ENCODE measurements at regions not wholly inside any gene's neighbourhood (a gene's known extent, or its start where the extent isn't known, plus 50 kb on each side); places are given as distances from the start of the nearest gene placed in this dataset.

DNA sequence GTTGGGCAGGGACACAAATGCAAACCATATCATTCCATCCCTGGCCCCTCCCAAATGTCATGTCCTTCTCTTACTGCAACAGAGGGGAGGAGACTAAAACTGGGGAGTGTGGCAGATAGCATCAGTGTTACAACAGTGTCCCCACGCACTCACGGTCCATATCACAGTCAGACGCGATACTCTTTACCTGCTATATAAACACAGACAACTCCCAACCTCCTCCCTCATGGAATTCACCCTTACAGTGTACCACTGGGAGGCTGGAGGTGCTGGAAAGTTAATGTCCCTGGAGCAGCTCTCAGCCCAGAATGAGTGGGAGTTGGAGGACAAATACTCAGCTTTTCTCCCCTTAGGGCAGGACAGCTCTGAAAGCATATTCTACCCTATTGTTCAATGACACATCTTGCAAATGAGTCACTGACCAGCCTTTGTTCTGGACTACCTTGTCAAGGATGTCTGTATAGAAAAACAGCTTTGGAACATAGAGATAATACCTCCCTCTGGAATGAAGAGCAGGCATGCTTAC lies 445.9 kb downstream of the SETD4 start:
- TF ChIP-seq, protein P1, sequence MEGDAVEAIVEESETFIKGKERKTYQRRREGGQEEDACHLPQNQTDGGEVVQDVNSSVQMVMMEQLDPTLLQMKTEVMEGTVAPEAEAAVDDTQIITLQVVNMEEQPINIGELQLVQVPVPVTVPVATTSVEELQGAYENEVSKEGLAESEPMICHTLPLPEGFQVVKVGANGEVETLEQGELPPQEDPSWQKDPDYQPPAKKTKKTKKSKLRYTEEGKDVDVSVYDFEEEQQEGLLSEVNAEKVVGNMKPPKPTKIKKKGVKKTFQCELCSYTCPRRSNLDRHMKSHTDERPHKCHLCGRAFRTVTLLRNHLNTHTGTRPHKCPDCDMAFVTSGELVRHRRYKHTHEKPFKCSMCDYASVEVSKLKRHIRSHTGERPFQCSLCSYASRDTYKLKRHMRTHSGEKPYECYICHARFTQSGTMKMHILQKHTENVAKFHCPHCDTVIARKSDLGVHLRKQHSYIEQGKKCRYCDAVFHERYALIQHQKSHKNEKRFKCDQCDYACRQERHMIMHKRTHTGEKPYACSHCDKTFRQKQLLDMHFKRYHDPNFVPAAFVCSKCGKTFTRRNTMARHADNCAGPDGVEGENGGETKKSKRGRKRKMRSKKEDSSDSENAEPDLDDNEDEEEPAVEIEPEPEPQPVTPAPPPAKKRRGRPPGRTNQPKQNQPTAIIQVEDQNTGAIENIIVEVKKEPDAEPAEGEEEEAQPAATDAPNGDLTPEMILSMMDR (IDR thresholded peaks at IDR 0.05; ENCODE audit: low read depth, low read length), result no peak
- no peak for TF ChIP-seq POLR2A (IDR thresholded peaks at IDR 0.05; ENCODE audit: extremely low read depth, insufficient read length)
- H3K4me3 ChIP-seq (ENCODE audit: low read depth, low read length), result no peak overlapping the region
- DNase-seq (ENCODE audit: low read depth), result peak; percentile 37

DNA sequence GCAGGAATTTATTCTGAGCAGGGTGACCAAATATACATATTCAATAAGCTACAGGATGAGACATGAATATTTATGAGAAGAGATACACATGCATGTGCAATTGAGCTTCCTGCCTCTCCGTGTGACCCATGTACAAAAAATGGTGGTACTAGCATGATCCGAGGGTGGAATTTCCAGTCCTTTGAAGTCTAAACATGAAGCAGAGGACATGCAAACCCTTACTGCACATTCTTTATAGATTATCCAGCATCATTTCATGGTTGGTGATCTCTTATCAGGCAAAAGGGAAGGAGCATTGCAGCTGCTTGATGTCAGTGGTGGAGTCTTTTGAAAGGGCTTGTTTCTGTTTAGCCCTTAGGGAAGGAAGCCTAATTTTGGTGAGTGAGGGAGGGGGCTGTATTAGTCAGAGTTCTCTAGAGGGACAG lies 448.6 kb downstream of the SETD4 start:
- TF ChIP-seq MYC (IDR thresholded peaks at IDR 0.05; ENCODE audit: low read depth, low read length) (no peak), POLR2A (IDR thresholded peaks at IDR 0.05; ENCODE audit: extremely low read depth, insufficient read length) (no peak)
- TF ChIP-seq, protein P2, sequence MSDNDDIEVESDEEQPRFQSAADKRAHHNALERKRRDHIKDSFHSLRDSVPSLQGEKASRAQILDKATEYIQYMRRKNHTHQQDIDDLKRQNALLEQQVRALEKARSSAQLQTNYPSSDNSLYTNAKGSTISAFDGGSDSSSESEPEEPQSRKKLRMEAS (IDR thresholded peaks at IDR 0.05; ENCODE audit: low read depth, low read length), result no peak
- TF ChIP-seq, protein P1 (IDR thresholded peaks at IDR 0.05; ENCODE audit: low read depth, low read length), result no peak
- no peak for DNase-seq (ENCODE audit: low read depth)
- no peak overlapping the region for H3K4me3 ChIP-seq (ENCODE audit: low read depth, low read length)

DNA sequence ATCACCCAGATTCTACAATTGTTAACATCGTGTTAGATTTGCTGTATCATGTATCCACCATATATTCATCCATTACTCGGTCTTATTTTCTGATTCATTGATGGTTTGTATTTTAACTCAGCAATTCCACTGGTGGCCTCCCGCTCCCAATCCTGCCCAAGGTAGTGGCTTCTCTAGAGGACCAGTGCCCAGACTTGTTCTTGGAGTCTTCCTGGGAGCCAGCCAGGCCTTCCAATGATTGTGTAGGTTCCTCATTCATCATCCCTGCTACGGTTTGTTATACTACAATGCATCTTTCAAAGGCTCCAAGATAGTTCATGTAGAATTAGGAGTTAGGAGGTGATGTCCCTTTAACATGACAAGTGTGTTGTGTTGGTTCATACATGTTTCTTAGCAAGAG lies 451.1 kb downstream of the SETD4 start:
- no peak for DNase-seq (ENCODE audit: low read depth)
- no peak overlapping the region for H3K4me3 ChIP-seq (ENCODE audit: low read depth, low read length)
- TF ChIP-seq POLR2A (IDR thresholded peaks at IDR 0.05; ENCODE audit: extremely low read depth, insufficient read length) (no peak), MYC (IDR thresholded peaks at IDR 0.05; ENCODE audit: low read depth, low read length) (no peak)
- TF ChIP-seq, protein P1 (IDR thresholded peaks at IDR 0.05; ENCODE audit: low read depth, low read length), result no peak
- TF ChIP-seq, protein P2 (IDR thresholded peaks at IDR 0.05; ENCODE audit: low read depth, low read length), result no peak

DNA sequence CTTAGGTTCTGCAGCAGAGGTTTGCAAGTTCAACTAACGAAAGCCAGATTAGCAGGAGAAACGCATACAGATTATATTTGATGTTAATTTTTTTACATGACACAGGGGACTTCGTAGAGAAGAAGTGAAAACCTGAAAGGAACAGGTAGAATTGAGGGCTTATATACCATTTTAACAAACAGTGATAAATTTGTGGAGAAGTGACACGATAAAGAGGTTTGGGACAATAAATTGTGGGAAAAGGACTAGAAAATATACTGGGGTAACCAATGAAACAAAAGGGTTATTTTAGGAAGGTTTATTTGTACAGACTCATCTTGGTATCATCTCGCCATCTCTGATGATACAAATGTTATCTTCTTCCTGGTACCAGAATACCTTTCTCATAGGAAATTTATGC lies 452.9 kb downstream of the SETD4 start:
- TF ChIP-seq POLR2A (IDR thresholded peaks at IDR 0.05; ENCODE audit: extremely low read depth, insufficient read length) (no peak), MYC (IDR thresholded peaks at IDR 0.05; ENCODE audit: low read depth, low read length) (no peak)
- TF ChIP-seq, protein P2 (IDR thresholded peaks at IDR 0.05; ENCODE audit: low read depth, low read length), result no peak
- TF ChIP-seq, protein P1 (IDR thresholded peaks at IDR 0.05; ENCODE audit: low read depth, low read length), result no peak
- DNase-seq (ENCODE audit: low read depth), result no peak
- H3K4me3 ChIP-seq (ENCODE audit: low read depth, low read length), result no peak overlapping the region

DNA sequence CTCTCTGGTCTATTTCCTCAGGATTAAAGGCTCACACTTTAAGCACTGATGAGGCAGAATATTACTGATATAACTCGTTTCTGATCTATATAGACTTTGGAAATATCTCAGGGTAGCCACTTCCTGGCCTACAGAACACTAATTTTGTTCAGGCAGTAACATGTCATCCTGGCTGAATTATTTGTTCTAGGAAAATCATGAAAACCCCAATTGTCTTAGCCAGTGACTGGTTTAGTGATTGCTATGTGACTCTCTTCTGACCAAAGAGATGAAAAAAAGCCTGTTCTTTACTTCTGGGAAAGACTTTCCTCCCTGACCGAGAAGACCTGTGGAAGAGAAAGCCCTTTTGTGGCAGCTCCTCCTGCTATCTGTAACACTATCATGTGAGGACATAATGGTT lies 453.7 kb downstream of the SETD4 start:
- no peak overlapping the region for H3K4me3 ChIP-seq (ENCODE audit: low read depth, low read length)
- TF ChIP-seq, protein P2 (IDR thresholded peaks at IDR 0.05; ENCODE audit: low read depth, low read length), result no peak
- TF ChIP-seq MYC (IDR thresholded peaks at IDR 0.05; ENCODE audit: low read depth, low read length), result no peak
- no peak for TF ChIP-seq POLR2A (IDR thresholded peaks at IDR 0.05; ENCODE audit: extremely low read depth, insufficient read length)
- TF ChIP-seq, protein P1 (IDR thresholded peaks at IDR 0.05; ENCODE audit: low read depth, low read length), result no peak
- no peak for DNase-seq (ENCODE audit: low read depth)

DNA sequence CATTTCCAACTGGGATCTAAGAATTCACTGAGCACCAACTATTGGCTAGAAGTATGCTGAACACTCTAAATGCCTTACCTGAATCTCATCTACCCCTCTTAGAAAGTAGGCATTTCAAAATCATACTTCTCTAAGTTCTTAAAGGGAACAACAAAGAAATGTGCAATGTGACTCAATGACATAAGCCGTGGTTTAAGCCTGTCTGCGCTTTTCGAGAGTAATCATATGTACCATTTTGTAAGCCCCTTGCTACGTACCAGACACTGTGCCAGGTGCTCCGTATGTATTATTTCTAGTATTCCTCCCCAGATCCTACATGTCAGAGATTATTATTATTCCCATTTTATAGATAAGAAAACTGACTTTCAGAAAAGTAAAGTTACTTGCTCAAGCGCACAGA lies 454.2 kb downstream of the SETD4 start:
- H3K4me3 ChIP-seq (ENCODE audit: low read depth, low read length), result no peak overlapping the region
- peak; percentile 15 for DNase-seq (ENCODE audit: low read depth)
- TF ChIP-seq MYC (IDR thresholded peaks at IDR 0.05; ENCODE audit: low read depth, low read length) (no peak), POLR2A (IDR thresholded peaks at IDR 0.05; ENCODE audit: extremely low read depth, insufficient read length) (no peak)
- TF ChIP-seq, protein P2 (IDR thresholded peaks at IDR 0.05; ENCODE audit: low read depth, low read length), result no peak
- TF ChIP-seq, protein P1 (IDR thresholded peaks at IDR 0.05; ENCODE audit: low read depth, low read length), result no peak
